Memory B cell (primary cell): ENCODE measurements at regions not wholly inside any gene's neighbourhood (a gene's known extent, or its start where the extent isn't known, plus 50 kb on each side); places are given as distances from the start of the nearest gene placed in this dataset.
"Not testable (repeated sequence)": the region's sequence is repeated elsewhere in the genome, so short reads cannot be mapped to it uniquely, and the experiment has no call there.

Experiments
- ATAC-seq: fragments of 150-1000 bp; cut with Tn5 transposase; 2 replicates; pipeline ENCODE4 v1.10.0; 2021; ENCODE audit warnings: low read depth, mild to moderate bottlenecking, moderate library complexity
- DNase-seq, 2 donors: peaks; one replicate each; pipeline ENCODE4 v3.0.0; 2022; ENCODE audit warnings: low spot score in 2 of 2
- H3K27ac Mint-ChIP-seq: one replicate; pipeline ENCODE4 v1.8.0; 2022; ENCODE audit warnings: mild to moderate bottlenecking, moderate library complexity, mixed read lengths
- H3K27me3 Mint-ChIP-seq: one replicate; pipeline ENCODE4 v1.8.0; 2022; ENCODE audit warnings: mixed read lengths
- H3K36me3 Mint-ChIP-seq: one replicate; pipeline ENCODE4 v1.8.0; 2022; ENCODE audit warnings: mild to moderate bottlenecking, mixed read lengths
- H3K4me1 Mint-ChIP-seq: one replicate; pipeline ENCODE4 v1.8.0; 2022; ENCODE audit warnings: mixed read lengths
- H3K4me3 Mint-ChIP-seq: one replicate; pipeline ENCODE4 v1.8.0; 2022; ENCODE audit warnings: mild to moderate bottlenecking, moderate library complexity, mixed read lengths
- H3K9me3 Mint-ChIP-seq: one replicate; pipeline ENCODE4 v1.8.0; 2022; ENCODE audit warnings: mixed read lengths

- H3K27me3 Mint-ChIP-seq, result no peaks in the 10 kb centered on the region
- no peaks in the 10 kb centered on the region for H3K4me1 Mint-ChIP-seq
- H3K4me3 Mint-ChIP-seq, result no peak overlapping the region
- no peak overlapping the region for H3K27ac Mint-ChIP-seq
- peaks cover 5% of the 10 kb centered on the region for H3K9me3 Mint-ChIP-seq
- H3K36me3 Mint-ChIP-seq, result no peaks in the 10 kb centered on the region
- ATAC-seq (no peak), DNase-seq (no peak)
Measured at GRCh38 chr11:98243897-98244296, 776.9 kb upstream of the CNTN5 start.

GRCh38 chr11:98260983-98261382, 759.8 kb upstream of the CNTN5 start:
- peaks cover 2% of the 10 kb centered on the region for H3K9me3 Mint-ChIP-seq
- no peak overlapping the region for H3K27ac Mint-ChIP-seq
- DNase-seq (no peak), ATAC-seq (no peak)
- no peak overlapping the region for H3K4me3 Mint-ChIP-seq
- H3K27me3 Mint-ChIP-seq, result no peaks in the 10 kb centered on the region
- H3K36me3 Mint-ChIP-seq, result no peaks in the 10 kb centered on the region
- no peaks in the 10 kb centered on the region for H3K4me1 Mint-ChIP-seq

GRCh38 chr11:98277251-98277912, 743.4 kb upstream of the CNTN5 start:
- Mint-ChIP-seq H3K36me3 (no peaks in the 10 kb centered on the region), H3K4me1 (no peaks in the 10 kb centered on the region)
- DNase-seq, result no peak

GRCh38 chr11:98289617-98290263, 731.0 kb upstream of the CNTN5 start:
- H3K4me1 Mint-ChIP-seq, result no peaks in the 10 kb centered on the region
- no peak for DNase-seq
- H3K27ac Mint-ChIP-seq, result no peak overlapping the region
- H3K36me3 Mint-ChIP-seq, result no peaks in the 10 kb centered on the region
- H3K4me3 Mint-ChIP-seq, result no peak overlapping the region
- ATAC-seq, result no peak
- H3K9me3 Mint-ChIP-seq, result peaks cover 10% of the 10 kb centered on the region
- no peaks in the 10 kb centered on the region for H3K27me3 Mint-ChIP-seq

More at GRCh38 chr11:98277251-98277912, 743.4 kb upstream of the CNTN5 start:
- H3K4me3 Mint-ChIP-seq, result no peak overlapping the region
- no peaks in the 10 kb centered on the region for H3K27me3 Mint-ChIP-seq
- H3K9me3 Mint-ChIP-seq, result peaks cover 4% of the 10 kb centered on the region
- H3K27ac Mint-ChIP-seq, result no peak overlapping the region
- ATAC-seq, result no peak

- H3K4me3 Mint-ChIP-seq, result no peak overlapping the region
Measured at GRCh38 chr11:98296091-98296880, 724.5 kb upstream of the CNTN5 start.

GRCh38 chr11:98300719-98301118, 720.0 kb upstream of the CNTN5 start:
- Mint-ChIP-seq H3K4me3 (no peak overlapping the region), H3K27ac (no peak overlapping the region), H3K9me3 (peaks cover 3% of the 10 kb centered on the region), H3K4me1 (no peaks in the 10 kb centered on the region), H3K36me3 (no peaks in the 10 kb centered on the region), H3K27me3 (no peaks in the 10 kb centered on the region)
- ATAC-seq, result no peak
- DNase-seq, result no peak

More at GRCh38 chr11:98296091-98296880, 724.5 kb upstream of the CNTN5 start:
- H3K27ac Mint-ChIP-seq, result no peak overlapping the region
- no peak for DNase-seq
- ATAC-seq, result no peak
- H3K27me3 Mint-ChIP-seq, result no peaks in the 10 kb centered on the region
- no peaks in the 10 kb centered on the region for H3K4me1 Mint-ChIP-seq
- H3K36me3 Mint-ChIP-seq, result no peaks in the 10 kb centered on the region
- H3K9me3 Mint-ChIP-seq, result peaks cover 9% of the 10 kb centered on the region

- H3K36me3 Mint-ChIP-seq, result no peaks in the 10 kb centered on the region
- no peak for ATAC-seq
- no peaks in the 10 kb centered on the region for H3K27me3 Mint-ChIP-seq
- no peaks in the 10 kb centered on the region for H3K4me1 Mint-ChIP-seq
- no peak overlapping the region for H3K4me3 Mint-ChIP-seq
- no peak overlapping the region for H3K27ac Mint-ChIP-seq
- H3K9me3 Mint-ChIP-seq, result peaks cover 3% of the 10 kb centered on the region
- DNase-seq, result no peak
Measured at GRCh38 chr11:98307827-98308491, 712.8 kb upstream of the CNTN5 start.

GRCh38 chr11:98330306-98330705, 690.4 kb upstream of the CNTN5 start:
- not testable (repeated sequence) for H3K36me3 Mint-ChIP-seq, H3K9me3 Mint-ChIP-seq, H3K4me1 Mint-ChIP-seq, ATAC-seq, H3K4me3 Mint-ChIP-seq, DNase-seq, H3K27me3 Mint-ChIP-seq, H3K27ac Mint-ChIP-seq

GRCh38 chr11:98358551-98358950, 662.2 kb upstream of the CNTN5 start:
- no peaks in the 10 kb centered on the region for H3K36me3 Mint-ChIP-seq
- no peaks in the 10 kb centered on the region for H3K27me3 Mint-ChIP-seq
- DNase-seq (no peak), ATAC-seq (no peak)
- peaks cover 5% of the 10 kb centered on the region for H3K9me3 Mint-ChIP-seq
- no peak overlapping the region for H3K27ac Mint-ChIP-seq
- H3K4me1 Mint-ChIP-seq, result no peaks in the 10 kb centered on the region
- no peak overlapping the region for H3K4me3 Mint-ChIP-seq

- H3K4me3 Mint-ChIP-seq, result no peak overlapping the region
- no peak for ATAC-seq
Measured at GRCh38 chr11:98365190-98365589, 655.6 kb upstream of the CNTN5 start.

GRCh38 chr11:98365941-98366340, 654.8 kb upstream of the CNTN5 start:
- Mint-ChIP-seq H3K36me3 (no peaks in the 10 kb centered on the region), H3K9me3 (peaks cover 2% of the 10 kb centered on the region), H3K27me3 (no peaks in the 10 kb centered on the region), H3K4me3 (no peak overlapping the region), H3K27ac (no peak overlapping the region), H3K4me1 (no peaks in the 10 kb centered on the region)
- no peak for ATAC-seq
- no peak for DNase-seq

More at GRCh38 chr11:98365190-98365589, 655.6 kb upstream of the CNTN5 start:
- no peak for DNase-seq
- Mint-ChIP-seq H3K27ac (no peak overlapping the region), H3K27me3 (no peaks in the 10 kb centered on the region), H3K9me3 (peaks cover 3% of the 10 kb centered on the region), H3K4me1 (no peaks in the 10 kb centered on the region), H3K36me3 (no peaks in the 10 kb centered on the region)

GRCh38 chr11:98390391-98390790, 630.4 kb upstream of the CNTN5 start:
- Mint-ChIP-seq H3K27ac (no peak overlapping the region), H3K9me3 (peaks cover 2% of the 10 kb centered on the region), H3K36me3 (no peaks in the 10 kb centered on the region), H3K27me3 (no peaks in the 10 kb centered on the region), H3K4me3 (no peak overlapping the region), H3K4me1 (no peaks in the 10 kb centered on the region)
- no peak for DNase-seq
- ATAC-seq, result no peak

- not testable (repeated sequence) for H3K9me3 Mint-ChIP-seq, H3K27ac Mint-ChIP-seq, DNase-seq, H3K4me1 Mint-ChIP-seq, H3K4me3 Mint-ChIP-seq, H3K27me3 Mint-ChIP-seq, ATAC-seq, H3K36me3 Mint-ChIP-seq
Measured at GRCh38 chr11:98394500-98394899, 626.2 kb upstream of the CNTN5 start.

GRCh38 chr11:98398508-98398907, 622.2 kb upstream of the CNTN5 start:
- DNase-seq (no peak), ATAC-seq (no peak)
- no peaks in the 10 kb centered on the region for H3K27me3 Mint-ChIP-seq
- H3K36me3 Mint-ChIP-seq, result no peaks in the 10 kb centered on the region
- H3K4me3 Mint-ChIP-seq, result no peak overlapping the region
- H3K9me3 Mint-ChIP-seq, result peaks cover 3% of the 10 kb centered on the region
- no peaks in the 10 kb centered on the region for H3K4me1 Mint-ChIP-seq
- no peak overlapping the region for H3K27ac Mint-ChIP-seq
